H54 (cell line): ENCODE measurements at regions not wholly inside any gene's neighbourhood (a gene's known extent, or its start where the extent isn't known, plus 50 kb on each side); places are given as distances from the start of the nearest gene placed in this dataset.
A peak's percentile ranks its signal among the peaks of the same experiment; 100 is the strongest.

ENCODE experiments used
- DNase-seq: peaks from one replicate; pipeline ENCODE4 v3.0.0; 2011; ENCODE audit warnings: low spot score, mixed read lengths; ENCODE audit not compliant: insufficient read length
- FAIRE-seq: peaks from 3 replicates; lab custom pipeline; 2011; peaks lifted over from hg19 to GRCh38; lab: Jason Lieb, UNC
- POLR2A ChIP-seq: IDR thresholded peaks from 2 replicates; pipeline ENCODE4 v1.6.1; 2011; ENCODE audit warnings: low read depth, mild to moderate bottlenecking, low read length

- DNase-seq (no peak), FAIRE-seq (no peak)
- TF ChIP-seq POLR2A: no peak
These were observed 200.0 kb upstream of the TOPAZ1 start for GRCh38 chr3:44041726-44042125.

- no peak for DNase-seq
- FAIRE-seq: no peak
- TF ChIP-seq POLR2A: no peak
These were observed 198.9 kb upstream of the TOPAZ1 start for GRCh38 chr3:44042772-44043171.

- FAIRE-seq (no peak), DNase-seq (no peak)
- TF ChIP-seq POLR2A: no peak
These were observed 196.0 kb upstream of the TOPAZ1 start for GRCh38 chr3:44045476-44046275.

- FAIRE-seq (no peak), DNase-seq (no peak)
- TF ChIP-seq POLR2A: no peak
These were observed 193.9 kb upstream of the TOPAZ1 start for GRCh38 chr3:44047796-44048195.

GRCh38 chr3:44048196-44048924, 193.3 kb upstream of the TOPAZ1 start:
- no peak for DNase-seq
- no peak for TF ChIP-seq POLR2A
- FAIRE-seq: no peak

DNA sequence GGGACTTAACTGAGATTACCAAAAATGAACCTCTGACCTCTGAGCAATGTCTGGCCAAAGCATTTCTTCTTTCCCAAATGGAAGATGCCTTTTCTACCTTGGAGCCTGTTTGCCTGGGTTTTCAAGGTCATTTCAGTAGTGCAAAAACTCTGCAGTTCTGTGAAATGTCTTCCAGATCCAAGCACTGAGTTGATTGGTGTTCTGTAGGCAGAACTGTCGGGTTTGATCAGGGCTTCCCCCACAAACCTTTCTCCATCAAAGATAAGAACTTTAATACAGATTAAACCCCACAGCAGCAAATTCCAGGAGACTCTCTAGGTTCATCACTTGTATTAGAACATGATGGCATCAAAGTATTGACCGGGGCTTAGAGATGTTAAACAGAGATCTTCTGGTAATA, 192.7 kb upstream of the TOPAZ1 start:
- no peak for TF ChIP-seq POLR2A
- DNase-seq: no peak
- no peak for FAIRE-seq

DNA sequence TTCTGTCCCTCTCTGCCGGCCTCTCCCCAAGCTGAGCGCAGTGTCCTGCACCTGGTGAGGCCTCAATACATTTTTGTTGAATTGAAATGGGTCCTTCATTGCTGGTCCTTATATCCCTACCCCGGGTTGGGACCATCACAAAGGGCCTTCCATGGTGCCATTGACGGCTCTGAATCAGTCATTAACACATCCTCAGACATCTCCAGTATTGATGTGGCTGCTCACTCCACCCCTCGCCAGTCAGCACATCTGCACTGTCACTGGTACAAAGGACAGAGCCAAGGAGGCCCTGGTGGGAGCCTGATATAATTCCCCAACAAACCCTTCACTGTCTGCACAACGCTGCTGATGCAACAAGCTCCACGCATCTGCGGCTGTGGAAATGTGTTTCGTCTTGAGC, 191.6 kb upstream of the TOPAZ1 start:
- TF ChIP-seq POLR2A: no peak
- no peak for DNase-seq
- no peak for FAIRE-seq

GRCh38 chr3:44050867-44051266, 190.8 kb upstream of the TOPAZ1 start:
- FAIRE-seq (no peak), DNase-seq (no peak)
- TF ChIP-seq POLR2A: no peak

- no peak for TF ChIP-seq POLR2A
- FAIRE-seq (no peak), DNase-seq (no peak)
These were observed 185.7 kb upstream of the TOPAZ1 start for GRCh38 chr3:44055951-44056350.

DNA sequence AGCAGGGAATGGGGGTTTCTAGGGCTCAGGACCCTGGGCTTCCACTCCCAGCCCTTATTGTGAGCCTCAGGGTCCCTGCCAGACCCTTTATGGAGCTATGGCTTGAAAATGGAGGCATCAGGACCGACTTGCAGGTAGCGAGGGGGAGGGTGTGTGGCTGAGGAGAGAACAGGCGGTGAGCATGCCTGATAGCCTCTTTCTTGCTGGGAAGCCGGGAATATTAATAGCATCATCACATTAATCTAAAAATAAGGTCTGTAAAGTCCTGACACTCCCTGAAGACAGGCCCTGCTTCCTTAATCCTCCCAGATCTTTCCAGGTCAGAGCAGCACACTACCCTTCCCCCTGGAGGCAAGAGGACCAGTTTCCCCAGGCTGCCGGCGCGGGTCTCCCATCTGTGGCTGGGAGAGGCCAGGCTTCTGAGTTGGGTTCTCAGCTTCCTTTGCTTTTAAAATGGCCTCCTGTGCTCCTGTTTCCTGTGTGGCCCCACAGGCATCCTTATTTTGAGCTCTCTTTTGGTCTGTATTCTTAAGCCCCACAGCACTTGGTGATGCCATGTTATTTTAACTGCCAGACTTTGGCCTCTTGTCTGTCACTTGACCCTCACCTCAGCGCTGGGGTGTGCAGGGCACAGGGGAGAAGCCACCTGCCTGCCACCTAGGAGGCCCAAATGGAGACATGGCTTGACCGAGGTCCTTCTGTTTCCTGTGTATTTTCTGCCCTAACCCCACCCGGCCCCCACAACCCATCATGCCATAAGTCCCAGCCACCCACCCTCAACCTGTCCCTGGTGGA, 185.0 kb upstream of the TOPAZ1 start:
- FAIRE-seq (no peak), DNase-seq (no peak)
- TF ChIP-seq POLR2A: no peak

- FAIRE-seq (peak; percentile 64), DNase-seq (peak; percentile 57)
- no peak for TF ChIP-seq POLR2A
These were observed 183.4 kb upstream of the TOPAZ1 start for GRCh38 chr3:44058022-44058867.

DNA sequence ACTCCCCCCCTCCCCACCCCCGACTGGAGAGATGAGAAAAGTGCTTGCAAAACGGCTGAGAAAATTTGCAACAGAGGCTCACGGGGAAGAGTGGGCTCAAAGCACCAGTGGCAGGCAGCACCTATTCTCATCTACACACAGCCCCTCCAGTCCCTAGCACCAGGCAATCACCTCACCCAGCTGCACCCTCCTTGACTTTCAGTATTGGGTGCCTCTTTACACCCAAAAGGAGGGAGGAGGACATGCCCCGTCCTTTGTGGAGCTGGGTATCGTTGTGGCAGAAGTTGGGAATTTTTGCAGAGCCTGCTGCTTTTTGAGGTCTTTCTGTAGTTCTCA, 182.8 kb upstream of the TOPAZ1 start:
- DNase-seq (no peak), FAIRE-seq (no peak)
- TF ChIP-seq POLR2A: no peak

DNA sequence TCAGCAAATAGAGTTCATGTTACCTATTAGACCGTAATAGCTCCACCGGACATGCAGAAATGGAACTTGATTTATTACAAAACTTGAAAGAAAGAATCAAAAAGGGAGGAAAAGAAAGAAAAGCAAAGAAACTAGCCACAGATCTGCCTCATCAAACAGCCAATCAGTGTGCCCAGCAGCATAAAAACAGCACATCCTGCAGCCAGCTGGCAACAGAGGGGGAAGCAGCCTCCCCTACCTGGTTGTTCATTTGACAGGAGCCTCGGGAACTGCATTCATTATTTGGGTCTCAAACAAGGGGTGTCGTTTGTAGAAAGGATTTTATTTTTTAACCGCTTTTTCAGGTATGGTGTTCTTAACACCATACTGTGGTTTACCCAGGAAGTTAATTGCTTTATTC, 181.5 kb upstream of the TOPAZ1 start:
- FAIRE-seq (no peak), DNase-seq (no peak)
- no peak for TF ChIP-seq POLR2A
